GM19324 (cell line): ENCODE measurements at regions not wholly inside any gene's neighbourhood (a gene's known extent, or its start where the extent isn't known, plus 50 kb on each side); places are given as distances from the start of the nearest gene placed in this dataset.

Experiments used
- ATAC-seq: cut with Tn5 transposase; IDR thresholded peaks from one replicate; pipeline ENCODE4 v1.9.1; 2021; ENCODE audit warnings: mild to moderate bottlenecking, moderate library complexity; ENCODE audit not compliant: unreplicated experiment, low FRiP score

- no peak for ATAC-seq
These were observed 630.5 kb upstream of the USP15 start for GRCh38 chr12:61629702-61630101.

GRCh38 chr12:61646639-61647038, 613.6 kb upstream of the USP15 start:
- no peak for ATAC-seq

GRCh38 chr12:61647566-61647965, 612.6 kb upstream of the USP15 start:
- ATAC-seq = no peak

GRCh38 chr12:61652265-61652664, 607.9 kb upstream of the USP15 start:
- no peak for ATAC-seq

- no peak for ATAC-seq
These were observed 605.5 kb upstream of the USP15 start for GRCh38 chr12:61654698-61655097.

- no peak for ATAC-seq
These were observed 605.0 kb upstream of the USP15 start for GRCh38 chr12:61655241-61655640.

- ATAC-seq = no peak
These were observed 592.5 kb upstream of the USP15 start for GRCh38 chr12:61667676-61668075.

- no peak for ATAC-seq
These were observed 583.7 kb upstream of the USP15 start for GRCh38 chr12:61676520-61676919.

- no peak for ATAC-seq
These were observed 572.8 kb upstream of the USP15 start for GRCh38 chr12:61687407-61687806.

- no peak for ATAC-seq
These were observed 566.0 kb upstream of the USP15 start for GRCh38 chr12:61694214-61694613.

GRCh38 chr12:61701471-61701870, 558.7 kb upstream of the USP15 start:
- ATAC-seq = no peak

- no peak for ATAC-seq
These were observed 553.4 kb upstream of the USP15 start for GRCh38 chr12:61706783-61707182.

- ATAC-seq = no peak
These were observed 547.1 kb upstream of the USP15 start for GRCh38 chr12:61713121-61713520.

GRCh38 chr12:61717986-61718385, 542.2 kb upstream of the USP15 start:
- no peak for ATAC-seq

- ATAC-seq = no peak
These were observed 520.3 kb upstream of the USP15 start for GRCh38 chr12:61739925-61740324.

- no peak for ATAC-seq
These were observed 509.6 kb upstream of the USP15 start for GRCh38 chr12:61750604-61751003.

- no peak for ATAC-seq
These were observed 506.0 kb upstream of the USP15 start for GRCh38 chr12:61754214-61754613.

- ATAC-seq = no peak
These were observed 502.2 kb upstream of the USP15 start for GRCh38 chr12:61757831-61758505.

- ATAC-seq = no peak
These were observed 501.5 kb upstream of the USP15 start for GRCh38 chr12:61758661-61759060.

- no peak for ATAC-seq
These were observed 494.3 kb upstream of the USP15 start for GRCh38 chr12:61765926-61766325.

- ATAC-seq = no peak
These were observed 479.8 kb upstream of the USP15 start for GRCh38 chr12:61780435-61780834.

GRCh38 chr12:61781021-61781581, 479.1 kb upstream of the USP15 start:
- ATAC-seq = no peak

- no peak for ATAC-seq
These were observed 463.4 kb upstream of the USP15 start for GRCh38 chr12:61796846-61797245.
